Endodermal cell (in vitro differentiated cells): ENCODE measurements at regions not wholly inside any gene's neighbourhood (a gene's known extent, or its start where the extent isn't known, plus 50 kb on each side); places are given as distances from the start of the nearest gene placed in this dataset.

Source experiments
- DNase-seq: peaks from one replicate; pipeline ENCODE4 v3.0.0-alpha.2; 2017
- H3K27ac ChIP-seq: 2 replicates; pipeline ENCODE4 v1.5.1; 2013; ENCODE audit warnings: mild to moderate bottlenecking, low read depth, low read length, moderate library complexity
- H3K27me3 ChIP-seq: 2 replicates; pipeline ENCODE4 v1.6.1; 2013; ENCODE audit warnings: mild to moderate bottlenecking, low read length, moderate library complexity; ENCODE audit not compliant: insufficient read depth, control insufficient read depth, poor library complexity, severe bottlenecking
- H3K36me3 ChIP-seq: 2 replicates; pipeline ENCODE4 v1.7.0; 2013; ENCODE audit warnings: mild to moderate bottlenecking, low read length, moderate library complexity; ENCODE audit not compliant: control insufficient read depth, insufficient read depth
- H3K4me1 ChIP-seq: one replicate; pipeline ENCODE4 v1.7.0; 2013; ENCODE audit warnings: low read length; ENCODE audit not compliant: control insufficient read depth, insufficient read depth
- H3K4me3 ChIP-seq: 2 replicates; pipeline ENCODE4 v1.5.1; 2013; ENCODE audit warnings: mild to moderate bottlenecking, low read length, moderate library complexity
- H3K9ac ChIP-seq: 2 replicates; pipeline ENCODE4 v1.6.1; 2013; ENCODE audit warnings: mild to moderate bottlenecking, low read length, moderate library complexity; ENCODE audit not compliant: poor library complexity, severe bottlenecking; ENCODE audit errors: extremely low read depth
- H3K9me3 ChIP-seq: 2 replicates; pipeline ENCODE4 v1.6.1; 2013; ENCODE audit warnings: mild to moderate bottlenecking, low read length, moderate library complexity; ENCODE audit not compliant: control insufficient read depth
- H3K27ac Mint-ChIP-seq: 2 replicates; pipeline ENCODE4 v1.8.0; 2020; ENCODE audit warnings: mixed read lengths
- H3K27me3 Mint-ChIP-seq: 2 replicates; pipeline ENCODE4 v1.8.0; 2021; ENCODE audit warnings: mild to moderate bottlenecking, mixed read lengths; ENCODE audit not compliant: insufficient read depth
- H3K36me3 Mint-ChIP-seq: 2 replicates; pipeline ENCODE4 v1.8.0; 2020; ENCODE audit warnings: low read depth, mixed read lengths
- H3K4me1 Mint-ChIP-seq: 2 replicates; pipeline ENCODE4 v1.8.0; 2020; ENCODE audit warnings: mixed read lengths
- H3K4me3 Mint-ChIP-seq: 2 replicates; pipeline ENCODE4 v1.8.0; 2020; ENCODE audit warnings: mild to moderate bottlenecking, moderate library complexity, mixed read lengths
- H3K9me3 Mint-ChIP-seq: 2 replicates; pipeline ENCODE4 v1.8.0; 2020; ENCODE audit warnings: mild to moderate bottlenecking, mixed read lengths
- WGBS, 2 experiments: methylation state at CpG; one replicate each; pipeline versions ENCODE4 v1.1.5 to v1.1.7; 2013; ENCODE audit warnings: missing lambda C conversion rate in 2 of 2, mixed read lengths in 1 of 2; ENCODE audit not compliant: insufficient coverage in 1 of 2, insufficient read length in 1 of 2; 5-methylcytosine and 5-hydroxymethylcytosine counted together
- TF ChIP-seq, protein P1 (sequence below): fragments of 200-600 bp; sonication (generic); conservative IDR thresholded peaks from 2 replicates; pipeline ENCODE4 v1.5.0; 2021; ENCODE audit warnings: antibody characterized with exemption, mild to moderate bottlenecking

DNA sequence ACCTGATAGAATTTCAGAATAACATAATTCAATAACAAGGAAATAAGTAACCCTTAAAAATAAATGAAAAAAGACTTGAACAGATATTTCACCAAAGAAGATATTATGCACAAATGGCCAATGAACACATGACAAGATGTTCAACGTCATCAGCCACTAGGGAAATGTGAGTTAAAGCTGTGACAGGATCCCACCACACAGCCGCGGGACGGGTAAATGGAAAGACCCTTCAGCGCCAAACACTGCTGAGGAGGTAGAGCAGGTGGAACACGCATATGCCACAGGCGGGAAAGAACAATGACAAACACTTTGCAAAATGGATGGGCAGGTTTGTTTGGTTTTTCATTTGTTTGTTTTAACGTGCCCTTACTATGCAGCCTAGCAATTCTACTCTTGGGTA, 86.1 kb upstream of the RNF32 start:
- Histone ChIP-seq H3K4me1 (no peaks in the 10 kb centered on the region), H3K4me3 (no peak overlapping the region), H3K27me3 (no peaks in the 10 kb centered on the region), H3K9me3 (no peaks in the 10 kb centered on the region), H3K9ac (no peak overlapping the region), H3K36me3 (no peaks in the 10 kb centered on the region), H3K27ac (no peak overlapping the region)
- H3K27ac Mint-ChIP-seq: no peak overlapping the region
- no peaks in the 10 kb centered on the region for H3K36me3 Mint-ChIP-seq
- H3K4me1 Mint-ChIP-seq: no peaks in the 10 kb centered on the region
- no peak overlapping the region for H3K4me3 Mint-ChIP-seq
- TF ChIP-seq, protein P1, sequence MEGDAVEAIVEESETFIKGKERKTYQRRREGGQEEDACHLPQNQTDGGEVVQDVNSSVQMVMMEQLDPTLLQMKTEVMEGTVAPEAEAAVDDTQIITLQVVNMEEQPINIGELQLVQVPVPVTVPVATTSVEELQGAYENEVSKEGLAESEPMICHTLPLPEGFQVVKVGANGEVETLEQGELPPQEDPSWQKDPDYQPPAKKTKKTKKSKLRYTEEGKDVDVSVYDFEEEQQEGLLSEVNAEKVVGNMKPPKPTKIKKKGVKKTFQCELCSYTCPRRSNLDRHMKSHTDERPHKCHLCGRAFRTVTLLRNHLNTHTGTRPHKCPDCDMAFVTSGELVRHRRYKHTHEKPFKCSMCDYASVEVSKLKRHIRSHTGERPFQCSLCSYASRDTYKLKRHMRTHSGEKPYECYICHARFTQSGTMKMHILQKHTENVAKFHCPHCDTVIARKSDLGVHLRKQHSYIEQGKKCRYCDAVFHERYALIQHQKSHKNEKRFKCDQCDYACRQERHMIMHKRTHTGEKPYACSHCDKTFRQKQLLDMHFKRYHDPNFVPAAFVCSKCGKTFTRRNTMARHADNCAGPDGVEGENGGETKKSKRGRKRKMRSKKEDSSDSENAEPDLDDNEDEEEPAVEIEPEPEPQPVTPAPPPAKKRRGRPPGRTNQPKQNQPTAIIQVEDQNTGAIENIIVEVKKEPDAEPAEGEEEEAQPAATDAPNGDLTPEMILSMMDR: no peak
- no peak for DNase-seq
- no peaks in the 10 kb centered on the region for H3K9me3 Mint-ChIP-seq
- 91 to 95% methylated on average over 6 to 8 of the region's 8 CpGs for WGBS, 2 experiments
- no peaks in the 10 kb centered on the region for H3K27me3 Mint-ChIP-seq

DNA sequence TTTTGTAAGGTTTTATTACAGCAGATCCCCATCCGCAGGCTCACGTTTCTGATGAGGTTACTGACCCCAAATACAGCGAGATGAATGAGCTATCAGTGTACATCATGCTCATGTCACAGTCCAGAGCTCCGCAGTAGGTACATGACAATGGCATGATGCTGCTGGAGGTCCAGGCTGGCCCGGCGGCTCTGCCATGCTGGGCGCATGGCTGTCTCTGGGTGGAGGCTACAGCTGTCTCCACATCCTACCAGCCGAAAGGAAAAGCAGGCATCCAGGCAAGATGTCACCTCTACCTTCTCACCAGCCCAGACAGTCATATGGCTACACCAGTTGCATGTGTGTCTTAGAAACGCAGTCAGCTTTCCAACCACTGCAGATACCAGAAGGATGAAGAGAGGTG, 90.9 kb upstream of the RNF32 start:
- H3K4me1 Mint-ChIP-seq: no peaks in the 10 kb centered on the region
- H3K36me3 Mint-ChIP-seq: no peaks in the 10 kb centered on the region
- no peak overlapping the region for H3K9ac ChIP-seq

DNA sequence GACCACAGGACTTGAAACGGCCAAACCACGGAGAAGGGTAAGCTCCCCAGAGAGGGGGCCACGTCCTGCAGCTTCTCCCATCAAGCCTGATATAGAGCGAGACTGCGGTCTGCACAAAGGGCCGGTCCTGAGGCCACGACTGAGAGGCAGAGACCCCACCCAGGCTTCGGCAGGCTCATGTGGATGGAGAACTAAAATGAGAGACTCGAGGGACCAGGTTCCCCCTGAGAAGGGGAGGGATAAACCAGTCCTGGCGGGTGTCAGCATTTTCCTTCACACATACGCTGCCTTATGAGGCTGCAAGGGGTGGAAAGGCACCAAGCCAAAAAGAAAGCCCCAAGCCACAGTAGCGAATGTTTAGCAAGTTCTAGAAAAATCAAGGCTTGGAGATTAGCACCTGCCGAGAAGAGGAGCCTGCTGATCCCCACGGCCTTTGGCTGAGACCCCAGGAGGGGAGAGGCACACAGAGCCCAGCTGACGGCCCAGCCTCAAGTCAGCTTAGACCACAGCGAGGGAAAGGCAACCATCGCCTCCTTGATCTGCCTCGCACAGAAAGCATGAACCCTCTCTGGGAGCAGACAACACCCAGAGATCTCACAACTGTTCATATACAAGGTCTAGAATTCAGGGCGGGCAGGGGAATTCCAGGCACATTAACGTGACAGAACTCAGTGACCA, 92.6 kb upstream of the RNF32 start:
- no peaks in the 10 kb centered on the region for H3K4me1 ChIP-seq
- H3K36me3 Mint-ChIP-seq: no peaks in the 10 kb centered on the region
- WGBS, 2 experiments: 84 to 89% methylated on average over 13 to 20 of the region's 20 CpGs
- H3K9ac ChIP-seq: no peak overlapping the region
- DNase-seq: no peak
- H3K27me3 ChIP-seq: no peaks in the 10 kb centered on the region
- no peak overlapping the region for H3K27ac Mint-ChIP-seq
- H3K4me1 Mint-ChIP-seq: no peaks in the 10 kb centered on the region
- no peak overlapping the region for H3K27ac ChIP-seq
- H3K27me3 Mint-ChIP-seq: no peaks in the 10 kb centered on the region
- no peak overlapping the region for H3K4me3 ChIP-seq
- H3K4me3 Mint-ChIP-seq: no peak overlapping the region
- no peaks in the 10 kb centered on the region for H3K9me3 ChIP-seq
- H3K9me3 Mint-ChIP-seq: no peaks in the 10 kb centered on the region
- H3K36me3 ChIP-seq: no peaks in the 10 kb centered on the region
- TF ChIP-seq, protein P1: no peak

More for the DNA sequence above, 90.9 kb upstream of the RNF32 start:
- Histone ChIP-seq H3K27ac (no peak overlapping the region), H3K9me3 (no peaks in the 10 kb centered on the region), H3K4me1 (no peaks in the 10 kb centered on the region), H3K4me3 (no peak overlapping the region), H3K36me3 (no peaks in the 10 kb centered on the region), H3K27me3 (no peaks in the 10 kb centered on the region)
- H3K4me3 Mint-ChIP-seq: no peak overlapping the region
- no peaks in the 10 kb centered on the region for H3K9me3 Mint-ChIP-seq
- TF ChIP-seq, protein P1: no peak
- no peaks in the 10 kb centered on the region for H3K27me3 Mint-ChIP-seq
- WGBS, 2 experiments: 94 to 96% methylated on average over 4 to 9 of the region's 9 CpGs
- H3K27ac Mint-ChIP-seq: no peak overlapping the region
- no peak for DNase-seq
